Endodermal cell (in vitro differentiated cells): ENCODE measurements at regions not wholly inside any gene's neighbourhood (a gene's known extent, or its start where the extent isn't known, plus 50 kb on each side); places are given as distances from the start of the nearest gene placed in this dataset.

Experiments used
- DNase-seq: peaks from one replicate; pipeline ENCODE4 v3.0.0-alpha.2; 2017
- H3K27ac ChIP-seq: 2 replicates; pipeline ENCODE4 v1.5.1; 2013; ENCODE audit warnings: mild to moderate bottlenecking, low read depth, low read length, moderate library complexity
- H3K27me3 ChIP-seq: 2 replicates; pipeline ENCODE4 v1.6.1; 2013; ENCODE audit warnings: mild to moderate bottlenecking, low read length, moderate library complexity; ENCODE audit not compliant: insufficient read depth, control insufficient read depth, poor library complexity, severe bottlenecking
- H3K36me3 ChIP-seq: 2 replicates; pipeline ENCODE4 v1.7.0; 2013; ENCODE audit warnings: mild to moderate bottlenecking, low read length, moderate library complexity; ENCODE audit not compliant: control insufficient read depth, insufficient read depth
- H3K4me1 ChIP-seq: one replicate; pipeline ENCODE4 v1.7.0; 2013; ENCODE audit warnings: low read length; ENCODE audit not compliant: control insufficient read depth, insufficient read depth
- H3K4me3 ChIP-seq: 2 replicates; pipeline ENCODE4 v1.5.1; 2013; ENCODE audit warnings: mild to moderate bottlenecking, low read length, moderate library complexity
- H3K9ac ChIP-seq: 2 replicates; pipeline ENCODE4 v1.6.1; 2013; ENCODE audit warnings: mild to moderate bottlenecking, low read length, moderate library complexity; ENCODE audit not compliant: poor library complexity, severe bottlenecking; ENCODE audit errors: extremely low read depth
- H3K9me3 ChIP-seq: 2 replicates; pipeline ENCODE4 v1.6.1; 2013; ENCODE audit warnings: mild to moderate bottlenecking, low read length, moderate library complexity; ENCODE audit not compliant: control insufficient read depth
- H3K27ac Mint-ChIP-seq: 2 replicates; pipeline ENCODE4 v1.8.0; 2020; ENCODE audit warnings: mixed read lengths
- H3K27me3 Mint-ChIP-seq: 2 replicates; pipeline ENCODE4 v1.8.0; 2021; ENCODE audit warnings: mild to moderate bottlenecking, mixed read lengths; ENCODE audit not compliant: insufficient read depth
- H3K36me3 Mint-ChIP-seq: 2 replicates; pipeline ENCODE4 v1.8.0; 2020; ENCODE audit warnings: low read depth, mixed read lengths
- H3K4me1 Mint-ChIP-seq: 2 replicates; pipeline ENCODE4 v1.8.0; 2020; ENCODE audit warnings: mixed read lengths
- H3K4me3 Mint-ChIP-seq: 2 replicates; pipeline ENCODE4 v1.8.0; 2020; ENCODE audit warnings: mild to moderate bottlenecking, moderate library complexity, mixed read lengths
- H3K9me3 Mint-ChIP-seq: 2 replicates; pipeline ENCODE4 v1.8.0; 2020; ENCODE audit warnings: mild to moderate bottlenecking, mixed read lengths
- CTCF ChIP-seq: fragments of 200-600 bp; sonication (generic); conservative IDR thresholded peaks from 2 replicates; pipeline ENCODE4 v1.5.0; 2021; ENCODE audit warnings: antibody characterized with exemption, mild to moderate bottlenecking
- WGBS, 2 experiments: methylation state at CpG; one replicate each; pipeline versions ENCODE4 v1.1.5 to v1.1.7; 2013; ENCODE audit warnings: missing lambda C conversion rate in 2 of 2, mixed read lengths in 1 of 2; ENCODE audit not compliant: insufficient coverage in 1 of 2, insufficient read length in 1 of 2; 5-methylcytosine and 5-hydroxymethylcytosine counted together

- TF ChIP-seq CTCF, result no peak
- no peak overlapping the region for H3K9ac ChIP-seq
- 83% methylated on average over 3 of the region's 3 CpGs; no CpG with 5 or more reads in 1 of the 2 experiments for WGBS, 2 experiments
- H3K9me3 ChIP-seq, result no peaks in the 10 kb centered on the region
- Mint-ChIP-seq H3K36me3 (no peaks in the 10 kb centered on the region), H3K27ac (no peak overlapping the region), H3K9me3 (peaks cover 5% of the 10 kb centered on the region), H3K4me1 (peaks cover 1% of the 10 kb centered on the region), H3K27me3 (no peaks in the 10 kb centered on the region), H3K4me3 (no peak overlapping the region)
- H3K4me1 ChIP-seq, result no peaks in the 10 kb centered on the region
- no peak for DNase-seq
- H3K36me3 ChIP-seq, result no peaks in the 10 kb centered on the region
- H3K4me3 ChIP-seq, result no peak overlapping the region
- no peak overlapping the region for H3K27ac ChIP-seq
- H3K27me3 ChIP-seq, result no peaks in the 10 kb centered on the region
Measured at GRCh38 chr5:39648085-39648847, 223.5 kb upstream of the DAB2 start.

GRCh38 chr5:39640552-39640951 is 215.8 kb upstream of the DAB2 start:
- H3K4me3 Mint-ChIP-seq, result no peak overlapping the region
- no peak overlapping the region for H3K27ac Mint-ChIP-seq
- Histone ChIP-seq H3K4me1 (no peaks in the 10 kb centered on the region), H3K27ac (no peak overlapping the region), H3K27me3 (no peaks in the 10 kb centered on the region), H3K9ac (no peak overlapping the region), H3K36me3 (no peaks in the 10 kb centered on the region), H3K9me3 (no peaks in the 10 kb centered on the region), H3K4me3 (no peak overlapping the region)
- WGBS, 2 experiments, result 89% methylated on average over 1 of the region's 1 CpG; no CpG with 5 or more reads in 1 of the 2 experiments
- DNase-seq, result no peak
- H3K4me1 Mint-ChIP-seq, result no peaks in the 10 kb centered on the region
- H3K36me3 Mint-ChIP-seq, result no peaks in the 10 kb centered on the region
- H3K9me3 Mint-ChIP-seq, result no peaks in the 10 kb centered on the region
- H3K27me3 Mint-ChIP-seq, result no peaks in the 10 kb centered on the region
- no peak for TF ChIP-seq CTCF

- Mint-ChIP-seq H3K36me3 (no peaks in the 10 kb centered on the region), H3K27ac (no peak overlapping the region), H3K27me3 (no peaks in the 10 kb centered on the region), H3K9me3 (no peaks in the 10 kb centered on the region), H3K4me1 (no peaks in the 10 kb centered on the region), H3K4me3 (no peak overlapping the region)
- DNase-seq, result no peak
- no peak overlapping the region for H3K4me3 ChIP-seq
- no peak overlapping the region for H3K27ac ChIP-seq
- 90 to 94% methylated on average over 2 to 3 of the region's 3 CpGs for WGBS, 2 experiments
- H3K36me3 ChIP-seq, result no peaks in the 10 kb centered on the region
- H3K9ac ChIP-seq, result no peak overlapping the region
- H3K27me3 ChIP-seq, result no peaks in the 10 kb centered on the region
- TF ChIP-seq CTCF, result no peak
- H3K4me1 ChIP-seq, result no peaks in the 10 kb centered on the region
- H3K9me3 ChIP-seq, result no peaks in the 10 kb centered on the region
Measured at GRCh38 chr5:39639618-39640089, 214.9 kb upstream of the DAB2 start.
